HCT116 (cell line): ENCODE measurements at regions not wholly inside any gene's neighbourhood (a gene's known extent, or its start where the extent isn't known, plus 50 kb on each side); places are given as distances from the start of the nearest gene placed in this dataset.

Experiments
- ATAC-seq: fragments of 200-7000 bp; cut with Tn5 transposase; 2 replicates; pipeline ENCODE4 v1.9.1; 2020; ENCODE audit warnings: mild to moderate bottlenecking, moderate library complexity
- BruUV-seq: library from RNA; stranded (reverse); fragments of 400-500 nt; replicated peaks from 2 replicates; lab custom pipeline; 2021; lab: Mats Ljungman, UMichigan
- CTCF ChIA-PET: fragments of 300-600 bp; sonication (Branson Sonifier 250); formaldehyde crosslinking; loops from one replicate; lab custom pipeline; 2021; ENCODE audit warnings: antibody characterized with exemption; lab: Charles Lee
- POLR2A ChIA-PET: fragments of 300-600, 350-600 bp; sonication (Branson Sonifier 250); formaldehyde crosslinking; loops from one replicate; lab custom pipeline; 2021; ENCODE audit warnings: antibody characterized with exemption; lab: Charles Lee
- RAD21 ChIA-PET, 2 experiments: fragments of 300-600 bp; sonication (Branson Sonifier 250); formaldehyde crosslinking; loops; one replicate each; lab custom pipeline; 2023; ENCODE audit warnings: low total read pairs in 2 of 2; ENCODE audit not compliant: uncharacterized antibody in 2 of 2, unreplicated experiment in 2 of 2, low non-redundant PET in 1 of 2; lab: Charles Lee
- DNase-seq: peaks from one replicate; pipeline ENCODE4 v3.0.0-alpha.2; 2010; ENCODE audit warnings: low read depth, low spot score
- H2AFZ ChIP-seq: fragments of 200-600 bp; shearing (Covaris generic), sonication (generic); 2 replicates; pipeline ENCODE4 v1.6.1; 2017; ENCODE audit warnings: low read depth, mixed run types, mixed read lengths, antibody characterized with exemption, low read length; ENCODE audit not compliant: poor library complexity, severe bottlenecking
- H3K27ac ChIP-seq: 2 replicates; pipeline ENCODE4 v1.5.1; 2012; ENCODE audit warnings: low read depth, low read length
- H3K27me3 ChIP-seq: fragments of 200-600 bp; sonication (generic); 2 replicates; pipeline ENCODE4 v1.6.1; 2016; ENCODE audit warnings: mixed run types, low read length, mixed read lengths; ENCODE audit not compliant: insufficient read depth
- H3K36me3 ChIP-seq, 2 experiments: fragments of 200-500 bp in 1 of 2; fragments of 200-600 bp in 1 of 2; sonication (Bioruptor generic) in 1 of 2; sonication (generic) in 1 of 2; 2 replicates each; pipeline versions ENCODE4 v1.5.1 to v1.6.1; 2014 to 2016; ENCODE audit warnings: low read length in 2 of 2, inconsistent platforms in 1 of 2, mixed read lengths in 1 of 2, mixed run types in 1 of 2; ENCODE audit not compliant: insufficient read depth in 2 of 2, control insufficient read depth in 1 of 2
- H3K4me1 ChIP-seq, 2 experiments: fragments of 200-600 bp in 1 of 2; sonication (generic) in 1 of 2; 2 replicates each; pipeline versions ENCODE4 v1.5.1 to v1.6.1; 2012 to 2017; ENCODE audit warnings: low read length in 2 of 2, inconsistent platforms in 1 of 2, mild to moderate bottlenecking in 1 of 2, mixed read lengths in 1 of 2, mixed run types in 1 of 2, moderate library complexity in 1 of 2; ENCODE audit not compliant: insufficient read depth in 2 of 2, control insufficient read depth in 1 of 2
- H3K4me2 ChIP-seq: fragments of 200-600 bp; sonication (generic); 2 replicates; pipeline ENCODE4 v1.6.1; 2017; ENCODE audit warnings: mixed run types, low read length, mixed read lengths
- H3K4me3 ChIP-seq, 2 experiments: fragments of 200-600 bp in 1 of 2; sonication (generic) in 1 of 2; replicated peaks in 1 of 2; 2 replicates each; pipeline ENCODE4 v1.5.1; 2011 to 2016; ENCODE audit warnings: low read length in 2 of 2, control low read depth in 1 of 2, low read depth in 1 of 2, mild to moderate bottlenecking in 1 of 2, mixed read lengths in 1 of 2, mixed run types in 1 of 2
- H3K79me2 ChIP-seq: fragments of 200-600 bp; sonication (generic); 2 replicates; pipeline ENCODE4 v1.6.1; 2017; ENCODE audit warnings: mild to moderate bottlenecking, mixed run types, low read length, moderate library complexity, mixed read lengths; ENCODE audit not compliant: insufficient read depth
- H3K9ac ChIP-seq: fragments of 200-600 bp; sonication (generic); 2 replicates; pipeline ENCODE4 v1.6.1; 2016; ENCODE audit warnings: low read length, mixed read lengths
- H3K9me2 ChIP-seq: fragments of 200-600 bp; sonication (generic), shearing (Covaris generic); 2 replicates; pipeline ENCODE4 v1.6.1; 2017; ENCODE audit warnings: mixed run types, mild to moderate bottlenecking, moderate library complexity; ENCODE audit not compliant: insufficient read depth
- H3K9me3 ChIP-seq, 2 experiments: fragments of 200-500 bp in 1 of 2; fragments of 200-600 bp in 1 of 2; sonication (Bioruptor generic) in 1 of 2; sonication (generic) in 1 of 2; 2 replicates each; pipeline ENCODE4 v1.6.1; 2014 to 2017; ENCODE audit warnings: low read length in 2 of 2, mixed read lengths in 2 of 2, inconsistent platforms in 1 of 2, low read depth in 1 of 2, mild to moderate bottlenecking in 1 of 2, mixed run types in 1 of 2, moderate library complexity in 1 of 2; ENCODE audit not compliant: control insufficient read depth in 1 of 2, insufficient read depth in 1 of 2
- H4K20me1 ChIP-seq: fragments of 200-600 bp; sonication (generic), shearing (Covaris generic); 2 replicates; pipeline ENCODE4 v1.6.1; 2017; ENCODE audit warnings: mixed run types, mild to moderate bottlenecking, moderate library complexity; ENCODE audit not compliant: insufficient read depth
- CBX3 ChIP-seq: IDR thresholded peaks from 2 replicates; pipeline ENCODE4 v1.6.1; 2012; ENCODE audit warnings: low read depth
- CEBPB ChIP-seq: IDR thresholded peaks from 2 replicates; pipeline ENCODE4 v1.6.1; 2012; ENCODE audit warnings: low read depth
- ELF1 ChIP-seq: IDR thresholded peaks from 2 replicates; pipeline ENCODE4 v1.6.1; 2012; ENCODE audit warnings: low read depth, borderline replicate concordance
- EZH2 ChIP-seq: fragments of 200-600 bp; sonication (generic); IDR thresholded peaks from 2 replicates; pipeline ENCODE4 v1.6.1; 2017; ENCODE audit warnings: antibody characterized with exemption, mixed run types
- EZH2phosphoT487 ChIP-seq: fragments of 200-600 bp; IDR thresholded peaks from 2 replicates; pipeline ENCODE4 v1.6.1; 2018; ENCODE audit warnings: antibody characterized with exemption, borderline replicate concordance
- FOSL1 ChIP-seq: IDR thresholded peaks from 2 replicates; pipeline ENCODE4 v1.6.1; 2012; ENCODE audit warnings: low read depth
- JUND ChIP-seq: IDR thresholded peaks from 2 replicates; pipeline ENCODE4 v1.6.1; 2012
- POLR2A ChIP-seq: IDR thresholded peaks from 2 replicates; pipeline ENCODE4 v1.7.0; 2011; ENCODE audit warnings: borderline replicate concordance; ENCODE audit not compliant: insufficient read depth, insufficient read length; ENCODE audit errors: extremely low read depth
- SIN3A ChIP-seq: IDR thresholded peaks from 2 replicates; pipeline ENCODE4 v1.6.1; 2012; ENCODE audit warnings: low read depth
- SP1 ChIP-seq: IDR thresholded peaks from 2 replicates; pipeline ENCODE4 v1.6.1; 2012; ENCODE audit warnings: low read depth
- SRF ChIP-seq: IDR thresholded peaks from 2 replicates; pipeline ENCODE4 v1.6.1; 2012; ENCODE audit warnings: low read depth
- TCF7L2 ChIP-seq: IDR thresholded peaks from 2 replicates; pipeline ENCODE4 v1.7.0; 2011; ENCODE audit warnings: borderline replicate concordance, inconsistent platforms; ENCODE audit not compliant: insufficient read depth, insufficient read length; ENCODE audit errors: extremely low read depth
- YY1 ChIP-seq: IDR thresholded peaks from 2 replicates; pipeline ENCODE4 v1.6.1; 2011; ENCODE audit warnings: low read length, low read depth, moderate library complexity, mild to moderate bottlenecking; ENCODE audit not compliant: insufficient replicate concordance; ENCODE audit errors: extremely low read depth
- ZFX ChIP-seq: fragments of 450-650 bp; IDR thresholded peaks from 2 replicates; pipeline ENCODE4 v1.6.1; 2017
- intact Hi-C: fragments of 100-400 bp; cut with micrococcal nuclease; formaldehyde crosslinking; loops from 2 replicates; pipeline ENCODE4 v1.10.0; 2022
- TF ChIP-seq, protein P1 (sequence below): IDR thresholded peaks from 2 replicates; pipeline ENCODE4 v1.6.1; 2012
- TF ChIP-seq, protein P2 (sequence below): IDR thresholded peaks from 2 replicates; pipeline ENCODE4 v1.6.1; 2012; ENCODE audit warnings: low read depth
- TF ChIP-seq, protein P3 (sequence below): IDR thresholded peaks from 2 replicates; pipeline ENCODE4 v1.6.1; 2011; ENCODE audit warnings: mild to moderate bottlenecking, low read length, moderate library complexity; ENCODE audit not compliant: insufficient replicate concordance; ENCODE audit errors: extremely low read depth

DNA sequence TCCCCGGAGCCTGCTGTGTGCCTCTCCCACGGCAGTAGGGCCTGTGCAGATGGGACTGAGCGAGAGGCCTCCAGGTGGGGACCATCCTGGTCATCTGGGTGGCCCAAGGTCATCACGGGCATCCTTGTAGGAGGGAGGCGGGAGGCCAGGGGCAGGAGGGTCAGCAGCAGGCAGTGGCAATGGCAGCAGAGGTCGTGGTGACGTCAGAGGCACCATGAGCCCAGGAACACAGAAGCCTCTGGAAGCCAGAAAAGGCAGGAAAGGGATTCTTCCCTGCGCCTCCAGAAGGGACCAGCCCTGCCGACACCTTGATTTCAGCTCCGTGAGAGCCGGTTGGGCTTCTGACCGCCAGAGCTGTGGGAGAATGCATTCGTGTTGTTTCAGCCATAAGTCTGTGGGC, 190.3 kb downstream of the BANP start:
- no TSS peak for BruUV-seq
- intact Hi-C loops = no loop called here
- Histone ChIP-seq H2AFZ (no peak overlapping the region), H3K4me2 (no peak overlapping the region), H3K27ac (no peak overlapping the region), H3K9ac (no peak overlapping the region), H3K4me3 (no peak overlapping the region), H3K9me2 (no peaks in the 10 kb centered on the region), H3K27me3 (no peaks in the 10 kb centered on the region)
- ChIA-PET POLR2A (no interaction called here), RAD21 (interaction anchor here in 1 of 2 experiments (0.6 kb wide), 1 partner anchor 386 kb away, joined by 3 read pairs; no protein-coding TSS in a partner anchor)
- no peak for DNase-seq
- no peak for ATAC-seq
- TF ChIP-seq SRF = no peak
- TF ChIP-seq SP1 = no peak
- TF ChIP-seq ELF1 = no peak
- TF ChIP-seq ZFX = no peak
- TF ChIP-seq EZH2 = no peak
- TF ChIP-seq FOSL1 = no peak
- no peak for TF ChIP-seq YY1
- TF ChIP-seq POLR2A = no peak
- no peak for TF ChIP-seq CEBPB
- no peak for TF ChIP-seq TCF7L2
- TF ChIP-seq CBX3 = no peak
- TF ChIP-seq, protein P1, sequence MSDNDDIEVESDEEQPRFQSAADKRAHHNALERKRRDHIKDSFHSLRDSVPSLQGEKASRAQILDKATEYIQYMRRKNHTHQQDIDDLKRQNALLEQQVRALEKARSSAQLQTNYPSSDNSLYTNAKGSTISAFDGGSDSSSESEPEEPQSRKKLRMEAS = no peak
- TF ChIP-seq, protein P2, sequence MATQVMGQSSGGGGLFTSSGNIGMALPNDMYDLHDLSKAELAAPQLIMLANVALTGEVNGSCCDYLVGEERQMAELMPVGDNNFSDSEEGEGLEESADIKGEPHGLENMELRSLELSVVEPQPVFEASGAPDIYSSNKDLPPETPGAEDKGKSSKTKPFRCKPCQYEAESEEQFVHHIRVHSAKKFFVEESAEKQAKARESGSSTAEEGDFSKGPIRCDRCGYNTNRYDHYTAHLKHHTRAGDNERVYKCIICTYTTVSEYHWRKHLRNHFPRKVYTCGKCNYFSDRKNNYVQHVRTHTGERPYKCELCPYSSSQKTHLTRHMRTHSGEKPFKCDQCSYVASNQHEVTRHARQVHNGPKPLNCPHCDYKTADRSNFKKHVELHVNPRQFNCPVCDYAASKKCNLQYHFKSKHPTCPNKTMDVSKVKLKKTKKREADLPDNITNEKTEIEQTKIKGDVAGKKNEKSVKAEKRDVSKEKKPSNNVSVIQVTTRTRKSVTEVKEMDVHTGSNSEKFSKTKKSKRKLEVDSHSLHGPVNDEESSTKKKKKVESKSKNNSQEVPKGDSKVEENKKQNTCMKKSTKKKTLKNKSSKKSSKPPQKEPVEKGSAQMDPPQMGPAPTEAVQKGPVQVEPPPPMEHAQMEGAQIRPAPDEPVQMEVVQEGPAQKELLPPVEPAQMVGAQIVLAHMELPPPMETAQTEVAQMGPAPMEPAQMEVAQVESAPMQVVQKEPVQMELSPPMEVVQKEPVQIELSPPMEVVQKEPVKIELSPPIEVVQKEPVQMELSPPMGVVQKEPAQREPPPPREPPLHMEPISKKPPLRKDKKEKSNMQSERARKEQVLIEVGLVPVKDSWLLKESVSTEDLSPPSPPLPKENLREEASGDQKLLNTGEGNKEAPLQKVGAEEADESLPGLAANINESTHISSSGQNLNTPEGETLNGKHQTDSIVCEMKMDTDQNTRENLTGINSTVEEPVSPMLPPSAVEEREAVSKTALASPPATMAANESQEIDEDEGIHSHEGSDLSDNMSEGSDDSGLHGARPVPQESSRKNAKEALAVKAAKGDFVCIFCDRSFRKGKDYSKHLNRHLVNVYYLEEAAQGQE = no peak
- no peak for TF ChIP-seq SIN3A
- no peak for TF ChIP-seq EZH2phosphoT487
- TF ChIP-seq, protein P3, sequence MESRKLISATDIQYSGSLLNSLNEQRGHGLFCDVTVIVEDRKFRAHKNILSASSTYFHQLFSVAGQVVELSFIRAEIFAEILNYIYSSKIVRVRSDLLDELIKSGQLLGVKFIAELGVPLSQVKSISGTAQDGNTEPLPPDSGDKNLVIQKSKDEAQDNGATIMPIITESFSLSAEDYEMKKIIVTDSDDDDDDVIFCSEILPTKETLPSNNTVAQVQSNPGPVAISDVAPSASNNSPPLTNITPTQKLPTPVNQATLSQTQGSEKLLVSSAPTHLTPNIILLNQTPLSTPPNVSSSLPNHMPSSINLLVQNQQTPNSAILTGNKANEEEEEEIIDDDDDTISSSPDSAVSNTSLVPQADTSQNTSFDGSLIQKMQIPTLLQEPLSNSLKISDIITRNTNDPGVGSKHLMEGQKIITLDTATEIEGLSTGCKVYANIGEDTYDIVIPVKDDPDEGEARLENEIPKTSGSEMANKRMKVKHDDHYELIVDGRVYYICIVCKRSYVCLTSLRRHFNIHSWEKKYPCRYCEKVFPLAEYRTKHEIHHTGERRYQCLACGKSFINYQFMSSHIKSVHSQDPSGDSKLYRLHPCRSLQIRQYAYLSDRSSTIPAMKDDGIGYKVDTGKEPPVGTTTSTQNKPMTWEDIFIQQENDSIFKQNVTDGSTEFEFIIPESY = no peak
- no peak for TF ChIP-seq JUND
- TF ChIP-seq, all 23 proteins: peak for 0
- H3K36me3 ChIP-seq = no peaks in the 10 kb centered on the region
- CTCF ChIA-PET = no interaction called here
- H4K20me1 ChIP-seq = no peaks in the 10 kb centered on the region
- peaks cover 0 to 3% of the 10 kb centered on the region in 2 experiments; a peak in 1 of 4 replicates for H3K9me3 ChIP-seq
- no peaks in the 10 kb centered on the region for H3K79me2 ChIP-seq
- H3K4me1 ChIP-seq = no peaks in the 10 kb centered on the region
